Cerebellar nuclear complex (tissue), 1 donor: ENCODE measurements at regions not wholly inside any gene's neighbourhood (a gene's known extent, or its start where the extent isn't known, plus 50 kb on each side); places are given as distances from the start of the nearest gene placed in this dataset.

Source experiments
- DNase-seq, 2 experiments: peaks; one replicate each; lab custom pipeline; 2025; lab: John Stamatoyannopoulos, UW

- no peak for DNase-seq
These were observed 50.5 kb downstream of the PALM2AKAP2 start for GRCh38 chr9:109830545-109830944.

GRCh38 chr9:109831998-109832658 lies 52.1 kb downstream of the PALM2AKAP2 start:
- DNase-seq, result no peak

GRCh38 chr9:109834855-109835254 lies 54.9 kb downstream of the PALM2AKAP2 start:
- DNase-seq, result no peak

GRCh38 chr9:109843641-109844040 lies 63.6 kb downstream of the PALM2AKAP2 start:
- peak; percentile 18 to 40 for DNase-seq

GRCh38 chr9:109845226-109845625 lies 65.2 kb downstream of the PALM2AKAP2 start:
- DNase-seq, result no peak

GRCh38 chr9:109846776-109847175 lies 66.8 kb downstream of the PALM2AKAP2 start:
- no peak for DNase-seq

- no peak for DNase-seq
These were observed 72.6 kb downstream of the PALM2AKAP2 start for GRCh38 chr9:109852556-109852955.

GRCh38 chr9:109855540-109855939 lies 75.5 kb downstream of the PALM2AKAP2 start:
- no peak for DNase-seq

- DNase-seq, result no peak
These were observed 76.8 kb downstream of the PALM2AKAP2 start for GRCh38 chr9:109856785-109857184.

- no peak for DNase-seq
These were observed 77.3 kb downstream of the PALM2AKAP2 start for GRCh38 chr9:109857336-109857735.

- no peak for DNase-seq
These were observed 79.4 kb downstream of the PALM2AKAP2 start for GRCh38 chr9:109859447-109859846.

GRCh38 chr9:109860521-109860920 lies 80.5 kb downstream of the PALM2AKAP2 start:
- DNase-seq, result no peak

- DNase-seq, result no peak
These were observed 81.5 kb downstream of the PALM2AKAP2 start for GRCh38 chr9:109861499-109861898.

- no peak for DNase-seq
These were observed 81.9 kb downstream of the PALM2AKAP2 start for GRCh38 chr9:109861918-109862317.

GRCh38 chr9:109862452-109862851 lies 82.5 kb downstream of the PALM2AKAP2 start:
- no peak for DNase-seq

GRCh38 chr9:109863961-109864360 lies 84.0 kb downstream of the PALM2AKAP2 start:
- no peak for DNase-seq

GRCh38 chr9:109865521-109865920 lies 85.5 kb downstream of the PALM2AKAP2 start:
- no peak for DNase-seq

- DNase-seq, result peak in 1 of 2 experiments; percentile 46
These were observed 88.2 kb downstream of the PALM2AKAP2 start for GRCh38 chr9:109868207-109868606.

- peak in 1 of 2 experiments; percentile 39 for DNase-seq
These were observed 88.7 kb downstream of the PALM2AKAP2 start for GRCh38 chr9:109868722-109869121.

GRCh38 chr9:109870365-109870764 lies 90.4 kb downstream of the PALM2AKAP2 start:
- no peak for DNase-seq

GRCh38 chr9:109872901-109873300 lies 92.9 kb downstream of the PALM2AKAP2 start:
- DNase-seq, result no peak

GRCh38 chr9:109875495-109876129 lies 95.6 kb downstream of the PALM2AKAP2 start:
- no peak for DNase-seq

GRCh38 chr9:109880276-109881169 lies 100.5 kb downstream of the PALM2AKAP2 start:
- no peak for DNase-seq
